HUES6 (cell line): ENCODE measurements at regions not wholly inside any gene's neighbourhood (a gene's known extent, or its start where the extent isn't known, plus 50 kb on each side); places are given as distances from the start of the nearest gene placed in this dataset.

Experiments used
- H3K27ac ChIP-seq: 2 replicates; pipeline ENCODE4 v1.7.0; 2013; ENCODE audit warnings: low read depth, mild to moderate bottlenecking, low read length, inconsistent platforms
- H3K27me3 ChIP-seq: 2 replicates; pipeline ENCODE4 v1.6.1; 2013; ENCODE audit warnings: low read length; ENCODE audit not compliant: control insufficient read depth, insufficient read depth
- H3K36me3 ChIP-seq: 2 replicates; pipeline ENCODE4 v1.6.1; 2013; ENCODE audit warnings: low read length; ENCODE audit not compliant: control insufficient read depth, insufficient read depth
- H3K4me1 ChIP-seq: 2 replicates; pipeline ENCODE4 v1.6.1; 2013; ENCODE audit warnings: low read length; ENCODE audit not compliant: control insufficient read depth, insufficient read depth
- H3K4me3 ChIP-seq: 2 replicates; pipeline ENCODE4 v1.5.1; 2013; ENCODE audit warnings: low read depth, low read length
- H3K9ac ChIP-seq: one replicate; pipeline ENCODE4 v1.6.1; 2013; ENCODE audit warnings: mild to moderate bottlenecking, low read length
- H3K9me3 ChIP-seq: 2 replicates; pipeline ENCODE4 v1.6.1; 2013; ENCODE audit warnings: low read depth, low read length; ENCODE audit not compliant: control insufficient read depth, insufficient read depth

- H3K4me1 ChIP-seq, result no peaks in the 10 kb centered on the region
- H3K9me3 ChIP-seq, result no peaks in the 10 kb centered on the region
- H3K27ac ChIP-seq, result no peak overlapping the region
- H3K9ac ChIP-seq, result no peak overlapping the region
- no peaks in the 10 kb centered on the region for H3K27me3 ChIP-seq
- no peaks in the 10 kb centered on the region for H3K36me3 ChIP-seq
- no peak overlapping the region for H3K4me3 ChIP-seq
Measured at GRCh38 chr18:77784759-77785379, 535.2 kb downstream of the GALR1 start.

GRCh38 chr18:77785415-77785975, 535.8 kb downstream of the GALR1 start:
- no peak overlapping the region for H3K9ac ChIP-seq
- no peak overlapping the region for H3K4me3 ChIP-seq
- no peaks in the 10 kb centered on the region for H3K36me3 ChIP-seq
- no peaks in the 10 kb centered on the region for H3K27me3 ChIP-seq
- no peak overlapping the region for H3K27ac ChIP-seq
- no peaks in the 10 kb centered on the region for H3K9me3 ChIP-seq
- no peaks in the 10 kb centered on the region for H3K4me1 ChIP-seq

GRCh38 chr18:77803024-77803423, 553.4 kb downstream of the GALR1 start:
- H3K9ac ChIP-seq, result no peak overlapping the region
- no peak overlapping the region for H3K4me3 ChIP-seq
- no peak overlapping the region for H3K27ac ChIP-seq
- no peaks in the 10 kb centered on the region for H3K27me3 ChIP-seq
- no peaks in the 10 kb centered on the region for H3K36me3 ChIP-seq
- peaks cover 3% of the 10 kb centered on the region; the same call in 1 of the 2 replicates for H3K9me3 ChIP-seq
- H3K4me1 ChIP-seq, result no peaks in the 10 kb centered on the region

- Histone ChIP-seq H3K9ac (no peak overlapping the region), H3K4me3 (no peak overlapping the region), H3K36me3 (no peaks in the 10 kb centered on the region), H3K4me1 (no peaks in the 10 kb centered on the region), H3K27ac (no peak overlapping the region), H3K9me3 (no peaks in the 10 kb centered on the region), H3K27me3 (no peaks in the 10 kb centered on the region)
Measured at GRCh38 chr18:77804382-77804781, 554.7 kb downstream of the GALR1 start.

GRCh38 chr18:77807650-77808049, 558.0 kb downstream of the GALR1 start:
- Histone ChIP-seq H3K36me3 (no peaks in the 10 kb centered on the region), H3K27ac (no peak overlapping the region), H3K4me1 (no peaks in the 10 kb centered on the region), H3K9ac (no peak overlapping the region), H3K27me3 (no peaks in the 10 kb centered on the region), H3K9me3 (no peaks in the 10 kb centered on the region), H3K4me3 (no peak overlapping the region)

- H3K9me3 ChIP-seq, result no peaks in the 10 kb centered on the region
- no peak overlapping the region for H3K4me3 ChIP-seq
- H3K36me3 ChIP-seq, result no peaks in the 10 kb centered on the region
- H3K4me1 ChIP-seq, result no peaks in the 10 kb centered on the region
- H3K27ac ChIP-seq, result no peak overlapping the region
- no peak overlapping the region for H3K9ac ChIP-seq
- no peaks in the 10 kb centered on the region for H3K27me3 ChIP-seq
Measured at GRCh38 chr18:77811503-77811902, 561.9 kb downstream of the GALR1 start.

- Histone ChIP-seq H3K9ac (no peak overlapping the region), H3K36me3 (no peaks in the 10 kb centered on the region), H3K9me3 (no peaks in the 10 kb centered on the region), H3K27me3 (no peaks in the 10 kb centered on the region), H3K27ac (no peak overlapping the region), H3K4me1 (no peaks in the 10 kb centered on the region), H3K4me3 (no peak overlapping the region)
Measured at GRCh38 chr18:77815666-77816338, 566.2 kb downstream of the GALR1 start.

DNA sequence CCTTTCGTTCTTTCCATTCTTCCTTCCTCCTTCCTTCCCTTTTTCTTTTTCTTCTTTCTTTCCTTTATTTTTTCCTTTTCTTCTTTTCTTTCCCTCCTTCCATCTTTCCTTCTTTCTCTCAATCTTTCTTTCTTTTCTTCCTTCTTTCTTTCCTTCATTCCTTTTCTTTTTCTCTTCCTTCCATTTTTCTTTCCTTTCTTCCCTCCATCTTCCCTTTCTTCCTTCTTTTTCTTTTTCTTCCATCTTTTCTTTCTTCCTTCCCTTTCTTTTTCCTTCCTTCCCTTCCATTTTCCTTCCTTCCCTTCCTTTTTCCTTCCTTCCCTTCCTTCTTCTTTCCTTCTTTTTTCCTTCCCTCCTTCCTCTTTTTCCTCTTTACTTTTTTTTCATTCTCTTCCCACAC, 568.7 kb downstream of the GALR1 start:
- Histone ChIP-seq H3K27ac (no peak overlapping the region), H3K27me3 (no peaks in the 10 kb centered on the region), H3K9me3 (peaks cover 8% of the 10 kb centered on the region), H3K9ac (no peak overlapping the region), H3K4me1 (no peaks in the 10 kb centered on the region), H3K36me3 (no peaks in the 10 kb centered on the region), H3K4me3 (no peak overlapping the region)

- H3K9me3 ChIP-seq, result peaks cover 8% of the 10 kb centered on the region
- no peaks in the 10 kb centered on the region for H3K36me3 ChIP-seq
- H3K27ac ChIP-seq, result no peak overlapping the region
- no peak overlapping the region for H3K4me3 ChIP-seq
- H3K9ac ChIP-seq, result no peak overlapping the region
- no peaks in the 10 kb centered on the region for H3K4me1 ChIP-seq
- no peaks in the 10 kb centered on the region for H3K27me3 ChIP-seq
Measured at GRCh38 chr18:77820472-77820871, 570.8 kb downstream of the GALR1 start.

DNA sequence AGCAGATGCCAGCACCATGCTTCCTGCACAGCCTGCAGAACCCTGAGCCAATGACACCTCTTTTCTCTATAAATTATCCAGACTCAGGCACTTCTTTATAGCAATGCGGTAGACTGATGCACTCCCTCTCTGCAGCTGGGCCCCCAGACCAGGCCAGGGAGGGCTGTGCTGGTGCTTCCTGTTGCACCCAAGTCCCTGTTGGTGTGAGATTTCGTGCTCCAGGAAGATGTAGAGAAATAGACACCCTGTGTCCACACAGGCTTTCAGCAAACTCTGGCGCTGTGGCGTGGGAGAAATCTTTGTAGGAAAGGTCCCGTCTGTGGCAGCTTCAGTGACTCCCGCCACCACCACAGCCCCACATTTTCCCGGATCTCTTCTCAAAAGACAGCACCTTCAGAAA, 572.2 kb downstream of the GALR1 start:
- Histone ChIP-seq H3K9ac (no peak overlapping the region), H3K4me3 (no peak overlapping the region), H3K9me3 (peaks cover 8% of the 10 kb centered on the region), H3K4me1 (no peaks in the 10 kb centered on the region), H3K36me3 (no peaks in the 10 kb centered on the region), H3K27me3 (no peaks in the 10 kb centered on the region), H3K27ac (no peak overlapping the region)

DNA sequence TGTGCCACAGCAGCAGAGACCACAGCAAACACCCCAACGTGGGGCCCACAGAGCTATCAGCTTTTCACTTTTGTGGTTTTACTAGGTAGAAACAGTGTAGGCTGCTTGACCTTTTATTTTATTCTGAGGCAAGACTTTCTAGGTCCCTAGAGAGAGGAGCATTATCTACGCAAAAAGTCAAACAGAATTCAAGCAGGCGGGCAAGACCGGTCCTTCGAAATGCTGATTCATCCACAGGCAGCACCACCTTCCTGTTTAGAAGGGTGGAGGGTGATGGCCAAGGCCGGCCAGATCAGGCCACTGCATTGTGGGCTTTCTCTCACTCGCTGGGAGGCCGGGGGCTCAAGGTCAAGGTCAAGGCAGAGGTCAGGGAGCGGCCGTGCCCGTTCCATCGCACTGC, 573.0 kb downstream of the GALR1 start:
- no peaks in the 10 kb centered on the region for H3K4me1 ChIP-seq
- H3K27me3 ChIP-seq, result no peaks in the 10 kb centered on the region
- peaks cover 8% of the 10 kb centered on the region for H3K9me3 ChIP-seq
- H3K4me3 ChIP-seq, result no peak overlapping the region
- H3K27ac ChIP-seq, result no peak overlapping the region
- no peaks in the 10 kb centered on the region for H3K36me3 ChIP-seq
- H3K9ac ChIP-seq, result no peak overlapping the region
